Motor neuron (in vitro differentiated cells): ENCODE measurements at regions not wholly inside any gene's neighbourhood (a gene's known extent, or its start where the extent isn't known, plus 50 kb on each side); places are given as distances from the start of the nearest gene placed in this dataset.

Experiments used
- ATAC-seq, 8 experiments: fragments of 200-7000 bp; cut with Tn5 transposase; replicated peaks in 6 of 8; 2 replicates each; pipeline ENCODE4 v1.8.0; 2021; ENCODE audit warnings: mild to moderate bottlenecking in 8 of 8, moderate library complexity in 8 of 8
- H3K27ac ChIP-seq, 2 donors: fragments of 250-450 bp; sonication (Bioruptor Pico); 2 replicates each; pipeline ENCODE4 v1.9.0; 2021; ENCODE audit warnings: antibody characterized with exemption in 2 of 2, mild to moderate bottlenecking in 2 of 2, moderate library complexity in 1 of 2
- H3K4me1 ChIP-seq, 2 donors: fragments of 250-450 bp; sonication (Bioruptor Pico); replicated peaks in 1 of 2; 2 replicates each; pipeline ENCODE4 v1.6.1; 2021; ENCODE audit warnings: antibody characterized with exemption in 2 of 2, mild to moderate bottlenecking in 2 of 2, moderate library complexity in 1 of 2
- H3K4me3 ChIP-seq, 5 donors: fragments of 250-450 bp; sonication (Bioruptor Pico); 2 replicates each; pipeline ENCODE4 v1.9.0; 2021; ENCODE audit warnings: antibody characterized with exemption in 5 of 5, mild to moderate bottlenecking in 5 of 5, moderate library complexity in 4 of 5
- WGBS, 10 experiments: fragments of 450-650 bp; shearing (Covaris generic); methylation state at CpG; one replicate each; pipeline ENCODE4 v1.0.0; 2022; 5-methylcytosine and 5-hydroxymethylcytosine counted together
- in situ Hi-C, 9 experiments: fragments of 400-800 bp; cut with MboI; loops; one replicate each; pipeline ENCODE4 v1.15.0; 2021; ENCODE audit warnings: low sequenced_read_pairs in 9 of 9, low pct_unique_long_range_greater_than_20kb in 2 of 9; ENCODE audit not compliant: unreplicated experiment in 9 of 9

GRCh38 chr2:144233733-144234541 lies 286.0 kb downstream of the ZEB2 start:
- Histone ChIP-seq H3K4me3 (no peak overlapping the region), H3K4me1 (peaks cover 12 to 30% of the 10 kb centered on the region in 2 donors), H3K27ac (no peak overlapping the region)
- ATAC-seq, result peak in 1 of 8 experiments; percentile 6
- WGBS, 10 experiments, result 64 to 100% (median 86%) methylated on average over 2 to 3 of the region's 3 CpGs; no CpG with 5 or more reads in 2 of the 10 experiments
- in situ Hi-C loops, result no loop called here

- Histone ChIP-seq H3K27ac (no peak overlapping the region), H3K4me3 (no peak overlapping the region), H3K4me1 (peaks cover 12 to 30% of the 10 kb centered on the region in 2 donors)
- no peak for ATAC-seq
- in situ Hi-C loops, result no loop called here
- 78 to 100% (median 100%) methylated on average over 1 to 2 of the region's 2 CpGs; no CpG with 5 or more reads in 1 of the 10 experiments for WGBS, 10 experiments
Observed at GRCh38 chr2:144233317-144233716, 286.6 kb downstream of the ZEB2 start.

- Histone ChIP-seq H3K4me3 (no peak overlapping the region), H3K27ac (no peak overlapping the region), H3K4me1 (peaks cover 12 to 30% of the 10 kb centered on the region in 2 donors)
- peak in 7 of 8 experiments; percentile 25 to 93 (median 39) for ATAC-seq
- in situ Hi-C loops, result no loop called here
- WGBS, 10 experiments, result 64 to 100% (median 100%) methylated on average over 1 of the region's 1 CpG; no CpG with 5 or more reads in 1 of the 10 experiments
Observed at GRCh38 chr2:144230448-144231085, 289.4 kb downstream of the ZEB2 start.

- in situ Hi-C loops, result no loop called here
- ATAC-seq, result peak in 3 of 8 experiments; percentile 18 to 31 (median 20)
- no peak overlapping the region for H3K4me3 ChIP-seq
- WGBS, 10 experiments, result 68 to 100% (median 95%) methylated on average over 1 to 4 of the region's 4 CpGs
- H3K4me1 ChIP-seq, result peaks cover 12 to 30% of the 10 kb centered on the region in 2 donors
- H3K27ac ChIP-seq, result no peak overlapping the region
Observed at GRCh38 chr2:144230033-144230432, 289.9 kb downstream of the ZEB2 start.

GRCh38 chr2:144229296-144229695 lies 290.6 kb downstream of the ZEB2 start:
- no peak for ATAC-seq
- Histone ChIP-seq H3K27ac (no peak overlapping the region), H3K4me3 (no peak overlapping the region), H3K4me1 (peaks cover 12 to 26% of the 10 kb centered on the region in 2 donors)
- WGBS, 10 experiments, result 44 to 100% (median 85%) methylated on average over 1 of the region's 1 CpG; no CpG with 5 or more reads in 2 of the 10 experiments
- in situ Hi-C loops, result no loop called here

- in situ Hi-C loops, result no loop called here
- WGBS, 10 experiments, result 89 to 100% (median 100%) methylated on average over 1 to 2 of the region's 2 CpGs; no CpG with 5 or more reads in 1 of the 10 experiments
- no peak overlapping the region for H3K4me3 ChIP-seq
- no peak overlapping the region for H3K27ac ChIP-seq
- H3K4me1 ChIP-seq, result peaks cover 12 to 20% of the 10 kb centered on the region in 2 donors
- ATAC-seq, result no peak
Observed at GRCh38 chr2:144227427-144228105, 292.4 kb downstream of the ZEB2 start.

GRCh38 chr2:144225076-144225475 lies 294.8 kb downstream of the ZEB2 start:
- Histone ChIP-seq H3K4me1 (peaks cover 2 to 7% of the 10 kb centered on the region in 2 donors), H3K27ac (no peak overlapping the region), H3K4me3 (no peak overlapping the region)
- in situ Hi-C loops, result no loop called here
- no peak for ATAC-seq

GRCh38 chr2:144224472-144224871 lies 295.4 kb downstream of the ZEB2 start:
- peaks cover 0 to 2% of the 10 kb centered on the region in 2 donors for H3K4me1 ChIP-seq
- in situ Hi-C loops, result no loop called here
- no peak overlapping the region for H3K4me3 ChIP-seq
- no peak overlapping the region for H3K27ac ChIP-seq
- no peak for ATAC-seq
- 90 to 94% (median 93%) methylated on average over 1 to 3 of the region's 3 CpGs; no CpG with 5 or more reads in 2 of the 10 experiments for WGBS, 10 experiments

GRCh38 chr2:144219979-144220378 lies 299.9 kb downstream of the ZEB2 start:
- no peak overlapping the region for H3K4me3 ChIP-seq
- no peak overlapping the region for H3K27ac ChIP-seq
- in situ Hi-C loops, result no loop called here
- 60 to 100% (median 100%) methylated on average over 1 of the region's 1 CpG; no CpG with 5 or more reads in 2 of the 10 experiments for WGBS, 10 experiments
- ATAC-seq, result no peak
- no peaks in the 10 kb centered on the region for H3K4me1 ChIP-seq

- ATAC-seq, result peak in 1 of 8 experiments; percentile 20
- H3K4me1 ChIP-seq, result no peaks in the 10 kb centered on the region
- in situ Hi-C loops, result no loop called here
- H3K4me3 ChIP-seq, result no peak overlapping the region
- 27 to 100% (median 79%) methylated on average over 2 to 5 of the region's 5 CpGs for WGBS, 10 experiments
- no peak overlapping the region for H3K27ac ChIP-seq
Observed at GRCh38 chr2:144217853-144218633, 301.9 kb downstream of the ZEB2 start.

- 63 to 100% (median 85%) methylated on average over 1 to 2 of the region's 2 CpGs; no CpG with 5 or more reads in 3 of the 10 experiments for WGBS, 10 experiments
- H3K4me3 ChIP-seq, result no peak overlapping the region
- in situ Hi-C loops, result no loop called here
- no peaks in the 10 kb centered on the region for H3K4me1 ChIP-seq
- no peak for ATAC-seq
- H3K27ac ChIP-seq, result no peak overlapping the region
Observed at GRCh38 chr2:144215701-144216675, 303.9 kb downstream of the ZEB2 start.

- Histone ChIP-seq H3K27ac (no peak overlapping the region), H3K4me1 (no peaks in the 10 kb centered on the region), H3K4me3 (no peak overlapping the region)
- WGBS, 10 experiments, result 80 to 100% (median 93%) methylated on average over 1 of the region's 1 CpG; no CpG with 5 or more reads in 3 of the 10 experiments
- in situ Hi-C loops, result no loop called here
- ATAC-seq, result no peak
Observed at GRCh38 chr2:144215207-144215606, 304.7 kb downstream of the ZEB2 start.
